Lower leg skin (tissue), 3 donors: ENCODE measurements at regions not wholly inside any gene's neighbourhood (a gene's known extent, or its start where the extent isn't known, plus 50 kb on each side); places are given as distances from the start of the nearest gene placed in this dataset.

Source experiments
- POLR2A ChIP-seq, 2 donors: fragments of 450-650 bp; IDR thresholded peaks; one replicate each; pipeline ENCODE4 v1.6.1; 2016 to 2017; ENCODE audit warnings: antibody characterized with exemption in 2 of 2, mild to moderate bottlenecking in 1 of 2, moderate library complexity in 1 of 2
- TF ChIP-seq, protein P1 (sequence below), 3 donors: fragments of 450-650 bp; IDR thresholded peaks; one replicate each; pipeline ENCODE4 v1.5.1; 2016; ENCODE audit warnings: antibody characterized with exemption in 3 of 3, mild to moderate bottlenecking in 3 of 3, moderate library complexity in 2 of 3

DNA sequence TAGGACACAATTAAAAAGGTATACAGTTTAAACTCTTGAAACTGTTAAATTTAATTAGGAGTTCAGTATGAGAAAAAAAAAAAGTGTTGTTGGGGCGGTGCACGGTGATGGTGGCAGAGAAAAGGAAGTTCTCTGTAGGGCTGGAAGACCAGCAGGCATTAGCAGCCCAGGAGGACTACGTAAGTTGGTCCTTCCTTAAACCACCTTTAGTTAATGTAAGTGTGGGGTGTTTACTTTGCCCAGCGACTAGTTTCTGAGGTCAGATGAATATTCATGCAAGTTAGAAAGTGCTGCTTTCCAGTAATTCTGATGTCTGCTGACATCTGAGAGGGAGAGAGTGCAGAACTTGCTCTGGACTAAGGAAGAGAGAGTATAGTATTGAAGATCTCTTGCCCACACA is 54.9 kb downstream of the NKX2-1 start:
- TF ChIP-seq, protein P1, sequence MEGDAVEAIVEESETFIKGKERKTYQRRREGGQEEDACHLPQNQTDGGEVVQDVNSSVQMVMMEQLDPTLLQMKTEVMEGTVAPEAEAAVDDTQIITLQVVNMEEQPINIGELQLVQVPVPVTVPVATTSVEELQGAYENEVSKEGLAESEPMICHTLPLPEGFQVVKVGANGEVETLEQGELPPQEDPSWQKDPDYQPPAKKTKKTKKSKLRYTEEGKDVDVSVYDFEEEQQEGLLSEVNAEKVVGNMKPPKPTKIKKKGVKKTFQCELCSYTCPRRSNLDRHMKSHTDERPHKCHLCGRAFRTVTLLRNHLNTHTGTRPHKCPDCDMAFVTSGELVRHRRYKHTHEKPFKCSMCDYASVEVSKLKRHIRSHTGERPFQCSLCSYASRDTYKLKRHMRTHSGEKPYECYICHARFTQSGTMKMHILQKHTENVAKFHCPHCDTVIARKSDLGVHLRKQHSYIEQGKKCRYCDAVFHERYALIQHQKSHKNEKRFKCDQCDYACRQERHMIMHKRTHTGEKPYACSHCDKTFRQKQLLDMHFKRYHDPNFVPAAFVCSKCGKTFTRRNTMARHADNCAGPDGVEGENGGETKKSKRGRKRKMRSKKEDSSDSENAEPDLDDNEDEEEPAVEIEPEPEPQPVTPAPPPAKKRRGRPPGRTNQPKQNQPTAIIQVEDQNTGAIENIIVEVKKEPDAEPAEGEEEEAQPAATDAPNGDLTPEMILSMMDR (IDR thresholded peaks at IDR 0.05), result no peak
- TF ChIP-seq POLR2A (IDR thresholded peaks at IDR 0.05), result no peak
